ENCODE measurements at regions not wholly inside any gene's neighbourhood (a gene's known extent, or its start where the extent isn't known, plus 50 kb on each side); places are given as distances from the start of the nearest gene placed in this dataset.

DNA sequence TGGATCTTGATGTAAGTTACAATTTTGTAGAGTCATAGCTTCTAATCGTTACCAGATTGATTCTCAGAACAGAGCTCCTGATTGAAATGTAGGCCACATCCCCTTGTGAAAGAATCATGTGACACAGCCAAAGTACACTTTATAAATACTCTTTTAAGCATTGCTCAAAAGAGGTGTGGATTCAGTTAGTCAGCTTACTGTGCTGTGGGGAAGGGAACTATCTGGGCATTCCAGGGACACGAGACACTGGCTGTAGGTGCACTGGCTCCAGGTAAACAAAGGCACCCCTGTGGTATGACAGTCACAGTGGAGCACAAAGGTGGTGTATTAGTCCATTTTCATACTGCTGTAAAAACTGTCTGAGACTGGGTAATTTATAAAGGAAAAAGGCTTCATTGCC, 222.8 kb downstream of the LIG4 start:
- TF ChIP-seq ZFP30 (CRISPR knock-in tag; IDR thresholded peaks at IDR 0.05) (no peak), SNAI2 (CRISPR knock-in tag; IDR thresholded peaks at IDR 0.05) (no peak), ISL1 (CRISPR knock-in tag; IDR thresholded peaks at IDR 0.05) (no peak), PPARA (CRISPR knock-in tag; IDR thresholded peaks at IDR 0.05; ENCODE audit: borderline replicate concordance) (no peak), ZNF70 (CRISPR knock-in tag; IDR thresholded peaks at IDR 0.05) (no peak)
- TF ChIP-seq, protein P1, sequence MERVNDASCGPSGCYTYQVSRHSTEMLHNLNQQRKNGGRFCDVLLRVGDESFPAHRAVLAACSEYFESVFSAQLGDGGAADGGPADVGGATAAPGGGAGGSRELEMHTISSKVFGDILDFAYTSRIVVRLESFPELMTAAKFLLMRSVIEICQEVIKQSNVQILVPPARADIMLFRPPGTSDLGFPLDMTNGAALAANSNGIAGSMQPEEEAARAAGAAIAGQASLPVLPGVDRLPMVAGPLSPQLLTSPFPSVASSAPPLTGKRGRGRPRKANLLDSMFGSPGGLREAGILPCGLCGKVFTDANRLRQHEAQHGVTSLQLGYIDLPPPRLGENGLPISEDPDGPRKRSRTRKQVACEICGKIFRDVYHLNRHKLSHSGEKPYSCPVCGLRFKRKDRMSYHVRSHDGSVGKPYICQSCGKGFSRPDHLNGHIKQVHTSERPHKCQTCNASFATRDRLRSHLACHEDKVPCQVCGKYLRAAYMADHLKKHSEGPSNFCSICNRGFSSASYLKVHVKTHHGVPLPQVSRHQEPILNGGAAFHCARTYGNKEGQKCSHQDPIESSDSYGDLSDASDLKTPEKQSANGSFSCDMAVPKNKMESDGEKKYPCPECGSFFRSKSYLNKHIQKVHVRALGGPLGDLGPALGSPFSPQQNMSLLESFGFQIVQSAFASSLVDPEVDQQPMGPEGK (CRISPR knock-in tag; IDR thresholded peaks at IDR 0.05; ENCODE audit: borderline replicate concordance), result no peak
- ATAC-seq, result no peak

DNA sequence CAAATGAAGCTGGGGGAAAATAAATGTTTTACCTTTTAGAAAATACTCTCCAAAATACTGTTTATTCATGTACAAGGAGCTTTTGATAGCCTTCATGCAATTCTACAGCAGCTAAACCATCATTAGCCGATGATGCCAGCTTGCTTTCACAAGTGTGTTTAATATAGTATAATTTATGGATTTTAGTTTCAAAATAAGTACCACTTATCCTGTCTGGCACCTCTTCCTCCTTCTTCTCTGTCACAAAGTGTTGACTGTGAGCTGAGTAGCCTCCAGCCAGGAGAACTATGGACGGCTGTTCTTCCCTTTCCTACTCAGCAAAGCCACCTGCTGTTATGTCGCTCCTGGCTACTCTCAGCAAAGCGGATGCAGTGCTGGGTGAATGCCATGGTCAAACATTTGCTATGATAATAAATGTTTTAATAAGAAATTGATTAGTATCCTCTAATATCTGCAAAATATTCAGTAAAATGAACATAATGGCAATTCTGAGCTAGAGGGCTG, 238.2 kb downstream of the LIG4 start:
- no peak for TF ChIP-seq ZNF8 (CRISPR knock-in tag; IDR thresholded peaks at IDR 0.05)
- ATAC-seq, result no peak

GRCh38 chr13:107976628-107977027, 238.7 kb downstream of the LIG4 start:
- ATAC-seq, result no peak
- TF ChIP-seq, protein P2, sequence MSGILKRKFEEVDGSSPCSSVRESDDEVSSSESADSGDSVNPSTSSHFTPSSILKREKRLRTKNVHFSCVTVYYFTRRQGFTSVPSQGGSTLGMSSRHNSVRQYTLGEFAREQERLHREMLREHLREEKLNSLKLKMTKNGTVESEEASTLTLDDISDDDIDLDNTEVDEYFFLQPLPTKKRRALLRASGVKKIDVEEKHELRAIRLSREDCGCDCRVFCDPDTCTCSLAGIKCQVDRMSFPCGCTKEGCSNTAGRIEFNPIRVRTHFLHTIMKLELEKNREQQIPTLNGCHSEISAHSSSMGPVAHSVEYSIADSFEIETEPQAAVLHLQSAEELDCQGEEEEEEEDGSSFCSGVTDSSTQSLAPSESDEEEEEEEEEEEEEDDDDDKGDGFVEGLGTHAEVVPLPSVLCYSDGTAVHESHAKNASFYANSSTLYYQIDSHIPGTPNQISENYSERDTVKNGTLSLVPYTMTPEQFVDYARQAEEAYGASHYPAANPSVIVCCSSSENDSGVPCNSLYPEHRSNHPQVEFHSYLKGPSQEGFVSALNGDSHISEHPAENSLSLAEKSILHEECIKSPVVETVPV (CRISPR knock-in tag; IDR thresholded peaks at IDR 0.05), result no peak
- TF ChIP-seq ZNF70 (CRISPR knock-in tag; IDR thresholded peaks at IDR 0.05) (no peak), RARB (CRISPR knock-in tag; IDR thresholded peaks at IDR 0.05) (no peak), ZFP3 (CRISPR knock-in tag; IDR thresholded peaks at IDR 0.05) (no peak), TSHZ2 (CRISPR knock-in tag; IDR thresholded peaks at IDR 0.05) (no peak), ISL1 (CRISPR knock-in tag; IDR thresholded peaks at IDR 0.05) (no peak), CREB5 (CRISPR knock-in tag; IDR thresholded peaks at IDR 0.05; ENCODE audit: low read depth) (no peak), TOX (CRISPR knock-in tag; IDR thresholded peaks at IDR 0.05; ENCODE audit: borderline replicate concordance) (no peak), TCF4 (CRISPR knock-in tag; IDR thresholded peaks at IDR 0.05; ENCODE audit: borderline replicate concordance) (no peak), ARNTL (CRISPR knock-in tag; IDR thresholded peaks at IDR 0.05; ENCODE audit: borderline replicate concordance, low read depth) (no peak), OSR1 (CRISPR knock-in tag; IDR thresholded peaks at IDR 0.05) (no peak), GLIS3 (CRISPR knock-in tag; IDR thresholded peaks at IDR 0.05) (no peak), SNAI2 (CRISPR knock-in tag; IDR thresholded peaks at IDR 0.05) (no peak), ZNF565 (CRISPR knock-in tag; conservative IDR thresholded peaks at IDR 0.05; ENCODE audit: low read depth) (no peak), CSDC2 (CRISPR knock-in tag; IDR thresholded peaks at IDR 0.05) (no peak), ZFP30 (CRISPR knock-in tag; IDR thresholded peaks at IDR 0.05) (no peak), PPARA (CRISPR knock-in tag; IDR thresholded peaks at IDR 0.05; ENCODE audit: borderline replicate concordance) (no peak)
- TF ChIP-seq, protein P1 (CRISPR knock-in tag; IDR thresholded peaks at IDR 0.05; ENCODE audit: borderline replicate concordance), result no peak
- TF ChIP-seq, protein P3, sequence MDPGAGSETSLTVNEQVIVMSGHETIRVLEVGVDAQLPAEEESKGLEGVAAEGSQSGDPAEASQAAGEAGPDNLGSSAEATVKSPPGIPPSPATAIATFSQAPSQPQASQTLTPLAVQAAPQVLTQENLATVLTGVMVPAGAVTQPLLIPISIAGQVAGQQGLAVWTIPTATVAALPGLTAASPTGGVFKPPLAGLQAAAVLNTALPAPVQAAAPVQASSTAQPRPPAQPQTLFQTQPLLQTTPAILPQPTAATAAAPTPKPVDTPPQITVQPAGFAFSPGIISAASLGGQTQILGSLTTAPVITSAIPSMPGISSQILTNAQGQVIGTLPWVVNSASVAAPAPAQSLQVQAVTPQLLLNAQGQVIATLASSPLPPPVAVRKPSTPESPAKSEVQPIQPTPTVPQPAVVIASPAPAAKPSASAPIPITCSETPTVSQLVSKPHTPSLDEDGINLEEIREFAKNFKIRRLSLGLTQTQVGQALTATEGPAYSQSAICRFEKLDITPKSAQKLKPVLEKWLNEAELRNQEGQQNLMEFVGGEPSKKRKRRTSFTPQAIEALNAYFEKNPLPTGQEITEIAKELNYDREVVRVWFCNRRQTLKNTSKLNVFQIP (CRISPR knock-in tag; IDR thresholded peaks at IDR 0.05; ENCODE audit: borderline replicate concordance, low read depth), result no peak
